Left colon (tissue), 2 donors: ENCODE measurements at regions not wholly inside any gene's neighbourhood (a gene's known extent, or its start where the extent isn't known, plus 50 kb on each side); places are given as distances from the start of the nearest gene placed in this dataset.

ENCODE experiments used
- ATAC-seq: fragments of 200-7000 bp; cut with Tn5 transposase; one replicate; pipeline ENCODE4 v1.9.1; 2020; ENCODE audit warnings: mild to moderate bottlenecking, moderate library complexity
- DNase-seq, 2 donors: peaks; one replicate each; pipeline ENCODE4 v3.0.0-alpha.2; 2020
- intact Hi-C, 2 donors: fragments of 100-400 bp; cut with DNase I in 1 of 2; cut with micrococcal nuclease in 1 of 2; formaldehyde crosslinking; loops; one replicate each; pipeline versions ENCODE4 v1.11.2 to v1.14.0; 2022; cut with DNase I, micrococcal nuclease
- donor health status: DM: no; HTN: no; CAD: no.
- donor health status: DM: yes; HTN: yes; CAD: no.

DNA sequence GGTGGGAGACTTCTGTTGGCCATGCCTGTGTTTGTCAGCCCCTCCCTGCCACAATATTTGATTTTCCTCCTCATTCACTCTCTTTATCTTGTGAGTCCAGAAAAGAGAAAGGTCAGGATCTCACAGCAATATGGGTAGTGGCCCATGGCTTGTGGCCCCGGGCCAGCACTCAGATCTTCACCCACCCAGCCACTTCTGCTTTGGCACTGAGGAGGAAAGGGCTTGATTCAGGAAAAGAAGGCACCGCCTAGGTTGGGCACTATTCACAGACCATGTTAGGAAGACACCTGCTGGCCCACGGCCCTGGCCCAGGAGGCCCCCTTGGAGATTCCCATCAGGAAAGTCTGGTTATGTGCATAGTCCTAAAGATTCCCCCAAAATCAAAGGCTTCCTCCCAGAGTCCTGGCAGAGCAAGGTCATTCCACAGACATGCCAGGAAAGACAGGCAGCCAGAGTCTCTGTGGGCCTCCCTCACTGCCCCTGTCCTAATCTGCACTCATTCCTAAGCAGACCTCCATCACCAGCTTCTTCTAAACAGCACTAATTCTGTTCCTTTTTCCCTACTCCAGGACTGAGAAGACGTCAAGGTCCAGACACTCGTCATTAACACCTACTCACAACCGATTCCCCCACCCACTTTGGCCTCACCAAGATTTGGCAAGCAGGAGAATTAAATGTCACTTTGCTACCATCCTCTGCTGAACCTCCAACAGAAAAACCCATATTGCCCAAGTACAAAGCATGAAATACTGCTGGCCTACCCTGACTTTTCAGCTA is 179.3 kb downstream of the DEPDC1B start:
- intact Hi-C loops: no loop called here
- DNase-seq (no peak), ATAC-seq (no peak)

DNA sequence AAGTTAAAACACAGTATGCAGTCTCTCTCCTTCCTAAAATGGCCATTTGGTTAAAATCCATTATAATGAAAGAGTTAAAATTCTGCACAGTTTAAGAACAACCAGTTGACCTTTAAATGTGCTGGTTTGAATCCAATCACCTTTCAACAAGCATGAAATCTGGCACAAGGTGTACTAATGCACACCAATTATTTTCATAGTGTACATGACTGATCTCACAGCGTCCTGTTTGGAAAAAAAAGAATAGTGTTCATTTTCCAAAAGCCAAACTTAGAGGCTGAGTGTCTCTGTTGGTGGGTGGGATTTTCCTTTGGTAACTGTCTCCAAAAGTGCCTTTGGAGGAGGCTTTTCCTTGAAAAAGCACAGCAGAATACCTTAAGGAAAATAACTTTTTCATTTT is 180.6 kb downstream of the DEPDC1B start:
- DNase-seq (no peak), ATAC-seq (no peak)

DNA sequence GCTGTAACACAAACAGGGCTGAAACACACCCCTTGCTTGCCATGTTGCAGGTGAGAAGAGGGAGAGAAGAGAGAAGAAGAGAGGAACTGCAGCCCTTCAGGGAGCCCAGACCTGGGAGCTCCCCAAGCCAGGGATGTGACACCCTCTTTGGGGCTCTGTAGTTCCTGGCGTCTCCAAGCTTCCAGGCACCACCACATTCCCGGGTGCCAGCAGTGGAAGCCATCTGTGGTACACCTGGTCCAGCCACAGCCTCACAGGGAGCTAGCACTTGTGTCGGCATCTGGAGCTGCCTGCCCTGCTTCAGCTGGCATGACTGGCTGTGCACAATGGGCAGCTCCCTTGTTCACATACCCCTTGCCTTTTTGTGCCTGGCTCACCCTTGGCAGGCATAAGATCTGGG is 182.1 kb downstream of the DEPDC1B start:
- DNase-seq: no peak
- no peak for ATAC-seq
- intact Hi-C loops: no loop called here

More for the DNA sequence above, 180.6 kb downstream of the DEPDC1B start:
- intact Hi-C loops: no loop called here

DNA sequence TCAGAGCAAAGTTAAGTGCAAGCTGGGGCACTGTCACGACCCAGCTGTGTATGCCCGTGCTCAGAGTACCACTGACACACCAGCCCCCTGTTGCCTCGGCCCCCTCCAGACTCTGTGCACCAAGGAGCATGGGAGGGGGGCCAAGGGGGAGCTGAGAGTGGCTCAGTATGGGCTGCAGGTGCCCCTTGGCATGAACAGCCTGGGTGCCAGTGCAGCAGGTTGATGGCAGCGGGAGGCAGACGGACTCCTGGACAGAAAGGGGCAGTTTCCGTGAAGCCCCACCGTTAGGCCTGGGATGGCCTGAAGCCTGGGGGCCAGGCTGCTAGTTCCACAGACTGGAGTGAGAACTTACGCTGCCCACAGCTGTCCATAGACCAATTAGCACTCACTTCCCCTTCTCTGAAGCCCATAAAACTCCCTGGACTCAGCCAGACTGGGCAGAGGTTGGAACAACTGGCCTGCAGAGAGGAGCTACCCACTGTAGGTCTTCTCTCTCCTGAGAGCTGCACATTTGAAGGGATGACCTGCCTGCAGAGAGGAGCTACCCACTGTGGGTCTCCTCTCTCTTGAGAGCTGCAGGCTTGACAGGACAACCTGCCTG is 182.8 kb downstream of the DEPDC1B start:
- intact Hi-C loops: no loop called here
- DNase-seq (no peak), ATAC-seq (no peak)

DNA sequence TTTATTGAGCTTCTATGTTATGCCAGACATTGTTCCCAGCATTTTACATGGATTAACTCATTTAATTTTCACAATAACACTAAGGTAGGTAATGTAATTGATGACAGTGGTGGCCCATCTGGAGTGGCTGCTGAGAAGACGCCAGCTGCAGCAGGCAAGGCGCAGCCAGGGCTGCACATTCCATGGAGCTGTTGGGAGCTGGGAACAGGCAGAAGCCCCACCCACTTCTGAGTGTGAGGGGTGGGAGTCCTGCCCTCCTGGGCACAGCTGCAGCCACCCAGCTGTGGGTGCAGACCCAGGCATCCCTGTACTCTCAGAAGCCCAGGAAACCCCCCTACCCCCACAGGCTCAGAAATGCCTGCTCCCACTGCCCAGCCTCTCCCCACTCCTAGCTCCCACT is 183.3 kb downstream of the DEPDC1B start:
- ATAC-seq (no peak), DNase-seq (no peak)
- intact Hi-C loops: no loop called here

DNA sequence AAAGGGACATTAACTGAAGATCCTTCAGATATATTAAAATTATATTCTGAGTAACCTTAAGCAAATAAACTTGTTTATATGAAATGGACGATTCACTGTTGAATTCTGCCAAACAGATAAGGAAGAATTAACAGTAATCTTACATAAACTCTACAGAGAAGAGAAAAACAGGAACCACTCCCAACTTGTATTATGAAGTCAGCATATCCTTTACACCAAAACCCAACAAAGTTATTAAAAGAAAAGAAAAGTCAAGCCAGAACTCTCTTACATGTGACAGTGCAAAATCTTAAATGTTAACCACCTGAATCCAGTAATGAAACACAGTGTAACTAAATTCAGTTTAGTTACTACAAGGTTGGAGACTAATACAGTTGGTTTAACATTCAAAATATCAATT is 185.8 kb downstream of the DEPDC1B start:
- intact Hi-C loops: no loop called here
- ATAC-seq (no peak), DNase-seq (no peak)

DNA sequence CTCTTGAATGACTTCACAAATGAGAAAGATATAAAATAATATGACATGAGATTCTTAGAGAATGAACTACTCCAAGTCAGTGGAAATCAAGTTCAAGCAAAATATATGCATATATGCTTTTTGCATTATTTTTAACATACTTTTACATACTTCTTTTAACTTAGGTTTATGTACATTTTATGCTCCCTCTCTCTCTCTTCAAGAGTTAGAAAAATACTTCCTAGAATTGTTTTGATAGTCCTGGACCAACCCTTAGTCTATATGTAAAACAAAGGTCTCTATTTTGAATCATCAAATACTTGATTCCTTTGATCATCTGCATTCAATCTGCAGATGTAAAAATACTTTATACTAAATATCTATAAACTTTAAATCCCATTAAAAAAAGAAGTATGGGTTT is 187.8 kb downstream of the DEPDC1B start:
- intact Hi-C loops: no loop called here
- DNase-seq (no peak), ATAC-seq (no peak)

DNA sequence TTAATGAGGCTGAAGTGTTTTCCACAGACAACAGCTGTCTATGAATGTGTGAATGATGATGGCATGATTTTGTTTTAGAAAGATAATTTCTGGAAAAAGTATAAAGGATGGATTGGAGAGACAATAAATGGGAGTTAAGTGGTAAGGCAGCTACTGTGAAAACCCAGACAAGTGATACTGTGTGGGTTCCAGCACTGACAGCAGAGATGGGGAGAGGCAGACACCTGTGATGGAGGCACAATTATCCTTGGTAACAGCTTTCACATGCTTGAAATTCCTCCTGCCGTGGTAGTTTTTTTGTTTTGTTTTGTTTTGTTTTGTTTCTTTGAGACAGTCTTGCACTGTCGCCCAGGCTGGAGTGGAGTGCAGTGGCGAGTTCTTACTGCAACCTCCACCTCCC is 189.3 kb downstream of the DEPDC1B start:
- ATAC-seq (no peak), DNase-seq (no peak)
- intact Hi-C loops: no loop called here

DNA sequence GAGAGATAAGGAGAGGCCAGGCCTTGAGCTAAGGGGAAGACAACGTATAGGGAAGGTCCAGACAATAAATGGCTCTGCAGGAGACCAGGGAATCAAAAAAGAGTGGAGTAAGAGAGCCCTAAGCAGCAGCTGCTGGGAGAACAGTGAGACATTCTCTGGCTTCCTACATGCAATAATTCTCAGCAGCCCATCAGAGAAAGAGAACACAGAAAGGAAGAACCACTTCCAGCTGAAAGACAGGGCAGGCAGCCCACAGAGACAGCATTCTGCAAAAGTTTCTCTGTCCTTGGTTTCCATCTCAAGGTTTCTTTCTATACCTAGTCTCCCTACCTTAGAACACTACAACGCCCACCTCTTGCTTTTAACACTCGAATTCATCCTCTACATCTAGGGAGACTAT is 189.9 kb downstream of the DEPDC1B start:
- intact Hi-C loops: no loop called here
- DNase-seq: no peak
- ATAC-seq: no peak

DNA sequence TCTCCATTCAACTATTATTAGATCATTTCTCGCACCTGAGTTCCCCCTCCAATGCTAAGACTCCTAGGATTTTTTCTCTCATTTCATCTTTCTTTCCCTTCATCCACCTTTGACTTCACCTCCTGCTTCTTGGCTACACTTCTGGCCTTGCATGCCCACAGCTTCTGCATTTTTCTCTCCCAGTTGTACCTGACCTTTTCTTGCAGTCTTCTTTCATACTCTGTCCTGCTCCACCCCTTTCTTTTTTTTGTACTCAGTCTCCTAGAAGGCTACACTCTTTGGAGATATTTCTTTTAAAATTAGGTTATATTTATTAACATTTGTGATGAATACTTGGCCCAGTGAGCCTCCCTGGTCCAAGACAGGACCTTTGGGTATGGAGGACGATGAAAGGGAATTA is 190.4 kb downstream of the DEPDC1B start:
- intact Hi-C loops: no loop called here
- ATAC-seq (no peak), DNase-seq (no peak)

DNA sequence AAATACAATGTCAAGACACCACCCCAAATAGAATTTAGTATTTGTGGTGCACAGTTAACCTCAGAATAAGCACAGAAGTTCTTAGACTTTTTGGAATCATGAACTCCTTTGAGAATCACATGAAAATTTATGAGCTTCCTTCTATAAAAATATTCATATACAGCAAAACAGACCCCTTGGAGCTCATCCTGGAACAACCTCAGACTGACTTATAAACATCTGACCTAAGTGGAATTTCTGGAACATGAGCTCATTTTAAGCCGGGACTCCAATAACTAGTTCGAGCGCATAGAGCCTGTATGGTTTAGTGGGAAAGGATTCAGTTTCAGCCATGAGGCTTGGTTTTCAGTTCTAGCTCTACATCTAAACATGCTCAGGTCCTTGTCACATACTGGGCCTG is 192.3 kb downstream of the DEPDC1B start:
- intact Hi-C loops: no loop called here

DNA sequence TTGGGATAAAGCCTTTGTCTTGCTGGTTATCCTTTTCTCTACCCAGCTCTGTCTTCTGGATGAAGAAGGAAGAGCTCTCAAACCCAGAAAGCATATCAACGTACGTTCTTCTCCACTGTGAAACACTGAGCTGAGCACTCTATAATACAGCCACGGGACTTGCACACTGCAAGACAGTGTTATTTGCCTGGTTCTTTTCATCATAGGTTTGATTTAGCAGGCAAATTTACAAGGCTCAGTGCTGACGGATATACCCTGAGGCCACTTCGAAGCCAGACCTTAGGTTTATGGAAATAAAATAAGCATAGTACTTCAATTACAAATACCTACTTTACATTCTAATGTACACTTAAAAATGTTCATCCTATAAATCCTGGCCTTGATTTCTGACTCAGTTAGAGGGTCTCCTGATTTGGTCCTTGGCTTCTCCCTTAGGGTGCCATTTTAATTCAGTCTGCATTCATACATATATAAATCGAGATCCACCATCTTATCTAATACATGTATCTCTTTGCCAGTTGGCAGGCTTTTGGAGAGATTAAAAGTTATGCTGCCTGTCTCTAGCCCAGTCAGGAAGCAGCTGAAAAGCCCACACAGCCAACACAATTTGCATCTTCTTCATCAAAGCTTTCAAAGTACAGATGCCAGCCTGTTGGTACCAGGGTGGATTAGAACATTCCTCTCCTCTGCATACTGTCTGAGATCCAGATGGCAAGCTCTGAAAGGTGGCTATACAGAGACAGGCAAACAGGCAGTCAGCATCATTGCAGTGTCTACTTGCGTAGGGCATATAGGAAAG is 194.4 kb downstream of the DEPDC1B start:
- ATAC-seq (no peak), DNase-seq (no peak)
- intact Hi-C loops: no loop called here

More for the DNA sequence above, 192.3 kb downstream of the DEPDC1B start:
- ATAC-seq (no peak), DNase-seq (no peak)

DNA sequence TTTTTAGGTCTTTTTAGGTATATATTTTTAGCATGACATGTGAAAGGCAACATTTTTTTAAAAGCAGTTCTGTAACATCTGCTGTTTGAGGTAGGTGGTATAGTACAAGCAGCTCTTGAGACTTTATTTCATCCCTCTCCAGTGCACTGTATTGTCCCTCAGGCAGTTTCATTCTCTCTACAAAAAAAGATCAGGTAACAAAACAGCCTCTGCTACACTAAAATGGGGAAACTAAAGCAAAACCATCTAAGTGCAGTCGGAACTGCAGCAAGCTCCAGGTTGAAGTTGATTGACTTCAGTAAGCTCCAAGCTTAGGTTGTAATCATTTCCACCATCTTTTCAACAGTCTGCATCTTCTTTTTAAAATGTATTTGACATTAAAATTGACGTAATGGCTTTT is 195.6 kb downstream of the DEPDC1B start:
- DNase-seq (no peak), ATAC-seq (no peak)
- intact Hi-C loops: no loop called here

DNA sequence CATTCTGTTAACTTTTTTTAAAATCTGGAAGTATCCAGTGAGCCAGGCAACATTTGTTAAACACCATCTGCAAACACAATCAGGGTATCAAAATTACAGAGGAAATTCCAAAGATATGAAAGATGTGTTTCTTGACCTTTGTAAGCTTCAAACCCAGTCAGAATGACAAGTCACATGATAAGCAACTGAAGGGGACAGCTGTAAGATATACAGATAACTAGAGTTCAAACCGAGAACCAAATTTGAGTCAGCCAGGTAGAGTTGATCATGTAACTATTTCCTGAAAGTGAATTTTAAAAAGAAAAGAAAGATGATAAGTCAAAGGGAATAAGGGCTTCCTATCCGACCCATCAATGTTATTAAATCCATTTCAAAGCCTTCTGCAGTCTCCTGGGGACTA is 196.2 kb downstream of the DEPDC1B start:
- intact Hi-C loops: no loop called here
- DNase-seq: no peak

DNA sequence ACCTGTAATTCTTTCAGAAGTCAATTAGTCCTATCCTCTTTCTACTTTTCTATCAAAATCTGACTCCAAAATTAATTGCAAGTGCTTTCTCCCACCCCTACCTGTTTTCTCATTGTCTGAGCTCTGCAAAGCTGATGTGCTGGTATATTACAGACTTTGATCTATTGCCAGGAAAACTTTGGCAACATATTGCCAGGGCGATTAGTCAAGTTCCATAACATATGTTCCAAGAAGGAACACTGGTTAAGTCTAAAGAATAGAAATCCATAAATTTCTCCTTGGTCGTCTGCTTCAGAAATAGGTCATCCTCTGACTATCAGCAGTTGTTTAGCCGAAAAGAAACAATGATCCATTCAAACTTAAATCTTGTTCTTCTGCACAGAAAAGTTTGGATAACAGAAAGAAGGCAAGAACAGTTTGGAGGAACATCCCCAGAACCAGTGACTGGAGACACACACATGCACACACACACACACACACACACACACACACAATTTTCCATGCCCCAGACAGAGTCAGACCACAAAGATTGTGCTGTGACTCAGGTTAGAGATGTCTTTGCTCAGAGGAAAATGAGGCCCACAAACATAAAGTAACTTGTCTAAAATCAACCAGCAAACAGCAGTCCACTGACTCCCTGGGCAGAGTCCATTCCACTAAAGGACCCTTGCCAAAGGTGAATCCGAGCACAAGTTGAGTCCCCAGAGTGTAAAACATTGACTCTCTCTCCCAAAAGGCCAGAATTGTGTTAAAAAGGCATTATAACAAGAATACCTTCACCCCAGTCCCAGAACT is 202.1 kb downstream of the DEPDC1B start:
- DNase-seq: no peak
- no peak for ATAC-seq
- intact Hi-C loops: no loop called here

More for the DNA sequence above, 196.2 kb downstream of the DEPDC1B start:
- ATAC-seq: no peak

DNA sequence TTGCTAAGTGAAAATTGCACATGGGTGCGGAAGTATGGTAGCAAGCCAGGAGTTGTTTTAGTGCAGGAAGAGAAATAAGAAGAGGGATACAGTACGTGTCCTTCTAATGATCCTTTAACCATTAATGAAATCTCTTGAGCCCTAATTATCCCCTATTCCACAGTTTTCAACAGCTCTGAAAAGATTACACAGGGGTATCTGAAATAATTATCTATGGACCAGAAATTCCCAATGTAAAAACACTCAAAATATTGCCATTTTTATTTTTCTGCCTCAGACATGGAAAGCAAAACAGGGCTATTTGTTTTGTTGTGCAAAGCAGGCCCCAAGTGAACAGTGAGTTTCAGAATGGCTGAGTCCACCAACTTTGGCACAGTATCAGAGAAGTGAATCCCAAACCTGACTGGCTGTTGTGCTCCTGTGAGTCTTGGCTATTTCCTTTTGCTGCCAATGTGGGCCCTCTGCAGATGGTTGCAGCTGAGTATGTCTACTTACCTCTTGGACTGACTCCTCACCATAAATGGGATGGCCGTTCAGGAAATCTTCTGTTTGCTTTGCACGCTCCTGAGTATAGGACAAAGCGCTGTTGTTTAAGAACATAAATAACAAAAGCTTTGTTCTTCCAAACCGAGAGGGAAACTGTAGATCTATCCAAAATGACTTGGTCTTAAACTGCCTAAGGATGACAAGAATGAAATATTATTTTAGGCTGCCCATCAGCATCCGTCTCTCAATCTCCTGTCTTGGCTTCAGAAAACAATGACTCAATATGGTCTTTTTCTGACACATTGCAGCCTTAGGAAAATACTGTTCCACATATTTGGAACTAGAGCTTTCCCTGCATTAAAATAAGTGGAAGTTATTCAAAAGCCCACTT is 204.1 kb downstream of the DEPDC1B start:
- ATAC-seq (peak; percentile 73), DNase-seq (no peak)
- intact Hi-C loops: no loop called here

DNA sequence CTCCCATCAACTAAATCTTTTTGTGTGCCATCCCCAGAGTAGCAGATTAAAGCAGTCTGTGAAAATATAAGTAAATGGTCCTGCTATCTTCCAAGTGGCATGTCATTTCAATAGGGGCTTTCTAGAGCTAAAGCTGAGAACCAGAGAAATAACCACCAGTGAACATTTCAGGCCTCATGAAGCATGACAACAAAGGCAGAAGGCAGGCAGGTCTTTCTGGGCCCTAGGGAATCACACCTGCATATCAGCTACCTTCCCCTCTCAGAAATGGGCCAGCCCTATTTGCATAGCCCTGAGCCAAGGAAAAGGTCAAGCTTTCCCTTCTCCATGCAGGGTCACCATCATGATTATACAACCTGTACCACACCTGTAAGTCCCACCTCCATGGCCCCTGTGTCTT is 205.3 kb downstream of the DEPDC1B start:
- DNase-seq: no peak
- intact Hi-C loops: no loop called here
- ATAC-seq: no peak

DNA sequence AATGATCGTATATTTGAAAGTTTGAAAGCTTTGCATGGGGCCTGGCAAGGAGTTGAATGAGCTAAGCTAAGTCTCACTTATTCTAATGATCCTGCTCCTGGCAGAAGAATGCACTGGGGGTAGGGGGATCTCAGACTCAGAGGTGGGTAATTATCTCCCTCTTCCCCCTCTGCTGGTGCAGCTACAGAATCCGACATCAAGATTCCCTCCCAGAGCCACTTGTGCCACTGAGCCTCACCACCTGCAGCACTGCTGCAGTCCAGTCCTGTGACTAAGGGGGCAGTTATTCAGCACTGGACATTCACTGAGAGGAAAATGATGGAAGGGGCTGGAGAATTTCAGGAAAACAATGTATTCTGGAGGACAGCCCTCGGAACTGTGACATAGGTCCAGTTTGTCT is 205.8 kb downstream of the DEPDC1B start:
- intact Hi-C loops: no loop called here
- DNase-seq (no peak), ATAC-seq (no peak)
